ENCODE measurements at regions not wholly inside any gene's neighbourhood (a gene's known extent, or its start where the extent isn't known, plus 50 kb on each side); places are given as distances from the start of the nearest gene placed in this dataset.

- H3K4me1 ChIP-seq = no peaks in the 10 kb centered on the region
- H3K79me2 ChIP-seq = no peaks in the 10 kb centered on the region
- no peak overlapping the region for H2AFZ ChIP-seq
- H3K9ac ChIP-seq = no peak overlapping the region
- H3K4me3 ChIP-seq (ENCODE audit: low read depth, low read length) = no peak overlapping the region
- TF ChIP-seq CTCF (IDR thresholded peaks at IDR 0.05) = no peak
- no peaks in the 10 kb centered on the region for H3K36me3 ChIP-seq (ENCODE audit: control insufficient read depth, insufficient read depth, low read length)
- no peaks in the 10 kb centered on the region for H3K27me3 ChIP-seq (ENCODE audit: control insufficient read depth, insufficient read depth, low read length)
- no peak overlapping the region for H3K27ac ChIP-seq
- no peak overlapping the region for H3K4me2 ChIP-seq (ENCODE audit: low read length)
- H3K9me3 ChIP-seq (ENCODE audit: control insufficient read depth, low read length) = no peaks in the 10 kb centered on the region
These were observed 200.2 kb downstream of the RPLP1 start for GRCh38 chr15:69652751-69653305.

GRCh38 chr15:69653306-69653705 lies 200.7 kb downstream of the RPLP1 start:
- TF ChIP-seq CTCF (IDR thresholded peaks at IDR 0.05) = no peak
- Histone ChIP-seq H3K9me3 (ENCODE audit: control insufficient read depth, low read length) (no peaks in the 10 kb centered on the region), H3K4me2 (ENCODE audit: low read length) (no peak overlapping the region), H3K27me3 (ENCODE audit: control insufficient read depth, insufficient read depth, low read length) (no peaks in the 10 kb centered on the region), H3K9ac (no peak overlapping the region), H3K4me1 (no peaks in the 10 kb centered on the region), H3K27ac (no peak overlapping the region), H2AFZ (no peak overlapping the region), H3K79me2 (no peaks in the 10 kb centered on the region), H3K4me3 (ENCODE audit: low read depth, low read length) (no peak overlapping the region), H3K36me3 (ENCODE audit: control insufficient read depth, insufficient read depth, low read length) (no peaks in the 10 kb centered on the region)

- Histone ChIP-seq H3K9me3 (ENCODE audit: control insufficient read depth, low read length) (no peaks in the 10 kb centered on the region), H3K79me2 (no peaks in the 10 kb centered on the region), H3K9ac (no peak overlapping the region), H3K36me3 (ENCODE audit: control insufficient read depth, insufficient read depth, low read length) (no peaks in the 10 kb centered on the region), H3K4me3 (ENCODE audit: low read depth, low read length) (no peak overlapping the region), H3K4me2 (ENCODE audit: low read length) (no peak overlapping the region), H3K4me1 (no peaks in the 10 kb centered on the region), H3K27ac (no peak overlapping the region), H3K27me3 (ENCODE audit: control insufficient read depth, insufficient read depth, low read length) (no peaks in the 10 kb centered on the region), H2AFZ (no peak overlapping the region)
- no peak for TF ChIP-seq CTCF (IDR thresholded peaks at IDR 0.05)
These were observed 201.2 kb downstream of the RPLP1 start for GRCh38 chr15:69653846-69654245.

- no peak for TF ChIP-seq CTCF (IDR thresholded peaks at IDR 0.05)
- no peak overlapping the region for H3K9ac ChIP-seq
These were observed 203.8 kb downstream of the RPLP1 start for GRCh38 chr15:69656271-69657030.

GRCh38 chr15:69657626-69658025 lies 205.0 kb downstream of the RPLP1 start:
- Histone ChIP-seq H3K9me3 (ENCODE audit: control insufficient read depth, low read length) (no peaks in the 10 kb centered on the region), H3K27me3 (ENCODE audit: control insufficient read depth, insufficient read depth, low read length) (no peaks in the 10 kb centered on the region), H3K79me2 (no peaks in the 10 kb centered on the region), H3K36me3 (ENCODE audit: control insufficient read depth, insufficient read depth, low read length) (no peaks in the 10 kb centered on the region), H3K4me3 (ENCODE audit: low read depth, low read length) (no peak overlapping the region), H3K27ac (no peak overlapping the region), H3K9ac (no peak overlapping the region), H2AFZ (no peak overlapping the region), H3K4me1 (no peaks in the 10 kb centered on the region), H3K4me2 (ENCODE audit: low read length) (no peak overlapping the region)
- no peak for TF ChIP-seq CTCF (IDR thresholded peaks at IDR 0.05)

More at GRCh38 chr15:69656271-69657030, 203.8 kb downstream of the RPLP1 start:
- Histone ChIP-seq H3K27ac (no peak overlapping the region), H3K4me3 (ENCODE audit: low read depth, low read length) (no peak overlapping the region), H3K27me3 (ENCODE audit: control insufficient read depth, insufficient read depth, low read length) (no peaks in the 10 kb centered on the region), H3K36me3 (ENCODE audit: control insufficient read depth, insufficient read depth, low read length) (no peaks in the 10 kb centered on the region), H3K79me2 (no peaks in the 10 kb centered on the region), H3K9me3 (ENCODE audit: control insufficient read depth, low read length) (no peaks in the 10 kb centered on the region), H2AFZ (no peak overlapping the region), H3K4me2 (ENCODE audit: low read length) (no peak overlapping the region), H3K4me1 (no peaks in the 10 kb centered on the region)
